ENCODE measurements at regions not wholly inside any gene's neighbourhood (a gene's known extent, or its start where the extent isn't known, plus 50 kb on each side); places are given as distances from the start of the nearest gene placed in this dataset.

- DNase-seq (ENCODE audit: low read depth), result no peak
- no peak overlapping the region for H3K4me3 ChIP-seq (ENCODE audit: low read depth, low read length)
- in situ Hi-C loops (cut with HindIII; ENCODE audit: low sequenced_read_pairs), result no loop called here
- no peak for TF ChIP-seq CTCF (IDR thresholded peaks at IDR 0.05; ENCODE audit: low read depth, low read length, missing control alignments)
Observed at GRCh38 chr1:157189096-157189495, 50.9 kb upstream of the ETV3 start.
